Activated CD4-positive, alpha-beta memory T cell treated with anti-CD3 and anti-CD28 coated beads for 36 hours (primary cell): ENCODE measurements at regions not wholly inside any gene's neighbourhood (a gene's known extent, or its start where the extent isn't known, plus 50 kb on each side); places are given as distances from the start of the nearest gene placed in this dataset.

Experiments
- CTCF ChIA-PET: fragments of 350-600 bp; sonication (Branson Sonifier 250); formaldehyde crosslinking; loops from one replicate; lab custom pipeline; 2021; ENCODE audit warnings: antibody characterized with exemption, inconsistent platforms; lab: Charles Lee
- POLR2A ChIA-PET: fragments of 350-600 bp; sonication (Branson Sonifier 250); formaldehyde crosslinking; loops from one replicate; lab custom pipeline; 2021; ENCODE audit warnings: antibody characterized with exemption; lab: Charles Lee
- DNase-seq: peaks from one replicate; pipeline ENCODE4 v3.0.0-alpha.2; 2020
- H3K27ac Mint-ChIP-seq: one replicate; pipeline ENCODE4 v1.8.0; 2021; ENCODE audit warnings: mixed read lengths
- H3K27me3 Mint-ChIP-seq: one replicate; pipeline ENCODE4 v1.8.0; 2021; ENCODE audit warnings: mixed read lengths
- H3K36me3 Mint-ChIP-seq: one replicate; pipeline ENCODE4 v1.8.0; 2021; ENCODE audit warnings: mixed read lengths
- H3K4me1 Mint-ChIP-seq: one replicate; pipeline ENCODE4 v1.8.0; 2021; ENCODE audit warnings: low read depth, mixed read lengths
- H3K4me3 Mint-ChIP-seq: one replicate; pipeline ENCODE4 v1.8.0; 2021; ENCODE audit warnings: mild to moderate bottlenecking, mixed read lengths
- H3K9me3 Mint-ChIP-seq: one replicate; pipeline ENCODE4 v1.8.0; 2021; ENCODE audit warnings: mixed read lengths
- intact Hi-C: fragments of 100-400 bp; cut with micrococcal nuclease; formaldehyde crosslinking; loops from one replicate; pipeline ENCODE4 v1.15.1; 2023

DNA sequence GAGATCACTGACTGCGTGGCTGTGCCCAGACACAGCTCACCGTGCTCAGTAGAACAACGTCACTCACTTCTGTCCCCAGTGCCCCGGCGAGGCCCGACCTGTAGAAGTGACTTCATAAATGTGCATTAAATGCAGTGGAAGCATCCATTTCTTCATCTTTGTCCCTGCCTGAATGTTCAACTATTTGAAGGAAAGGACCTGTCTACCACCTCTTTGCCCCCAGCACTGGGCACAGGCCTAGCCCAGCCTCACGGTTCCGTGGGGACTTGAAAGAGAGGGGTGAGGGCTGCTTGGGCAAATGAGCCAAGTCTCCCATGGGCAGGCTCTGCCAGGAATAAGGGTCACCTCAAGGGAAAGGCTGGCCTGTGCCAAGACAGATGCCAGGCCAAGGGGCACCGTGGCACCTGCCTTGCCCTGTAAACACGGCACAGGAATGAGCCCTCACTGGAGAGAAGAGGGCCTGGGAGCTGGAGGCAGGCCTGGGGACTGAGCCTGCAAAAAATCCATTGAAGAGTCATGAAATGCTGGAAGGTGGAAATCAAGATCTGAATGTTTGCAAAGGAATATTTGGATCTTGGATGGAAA lies 845.3 kb downstream of the BRD1 start:
- Mint-ChIP-seq H3K9me3 (peaks cover 2% of the 10 kb centered on the region), H3K4me1 (no peaks in the 10 kb centered on the region), H3K4me3 (no peak overlapping the region), H3K27ac (no peak overlapping the region), H3K27me3 (peaks cover 5% of the 10 kb centered on the region), H3K36me3 (no peaks in the 10 kb centered on the region)
- POLR2A ChIA-PET: no interaction called here
- CTCF ChIA-PET: no interaction called here
- intact Hi-C loops: no loop called here
- DNase-seq: no peak

DNA sequence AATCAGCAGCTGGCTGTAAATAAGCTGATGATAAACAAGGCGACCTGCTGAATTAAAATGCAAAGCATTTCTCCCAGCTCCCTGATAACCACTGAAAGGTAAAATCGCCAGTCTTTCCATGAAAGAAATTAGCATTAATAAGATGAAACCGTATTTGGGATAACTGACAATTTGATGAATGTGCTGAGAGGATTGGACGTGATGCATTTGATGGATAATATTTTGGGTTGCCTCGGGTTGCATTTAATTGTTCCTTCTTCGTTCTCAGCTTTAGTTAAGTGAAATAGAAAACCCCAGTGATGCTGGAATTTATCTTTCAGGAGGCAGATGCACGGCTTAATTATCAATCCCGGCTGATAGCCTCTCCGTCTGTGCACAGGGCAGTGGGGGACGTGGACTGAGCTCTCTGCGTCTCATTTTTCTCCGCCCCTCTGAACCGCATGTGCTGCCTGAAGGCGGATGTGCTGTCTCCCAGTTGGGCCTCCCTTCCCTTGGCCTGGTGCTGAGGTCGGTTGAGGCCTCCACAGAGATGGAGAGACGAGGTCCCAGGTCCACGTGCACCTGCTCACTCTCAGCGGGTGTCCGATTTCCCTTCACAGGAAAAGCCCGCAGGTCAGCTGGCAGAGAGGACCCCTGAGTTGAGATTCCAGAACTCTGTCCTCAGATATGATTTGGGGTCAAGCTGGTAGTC lies 846.2 kb downstream of the BRD1 start:
- POLR2A ChIA-PET: no interaction called here
- peaks cover 7% of the 10 kb centered on the region for H3K27me3 Mint-ChIP-seq
- H3K4me3 Mint-ChIP-seq: no peak overlapping the region
- no peaks in the 10 kb centered on the region for H3K4me1 Mint-ChIP-seq
- no peak for DNase-seq
- intact Hi-C loops: no loop called here
- H3K36me3 Mint-ChIP-seq: no peaks in the 10 kb centered on the region
- CTCF ChIA-PET: no interaction called here
- H3K27ac Mint-ChIP-seq: no peak overlapping the region
- H3K9me3 Mint-ChIP-seq: peaks cover 2% of the 10 kb centered on the region

DNA sequence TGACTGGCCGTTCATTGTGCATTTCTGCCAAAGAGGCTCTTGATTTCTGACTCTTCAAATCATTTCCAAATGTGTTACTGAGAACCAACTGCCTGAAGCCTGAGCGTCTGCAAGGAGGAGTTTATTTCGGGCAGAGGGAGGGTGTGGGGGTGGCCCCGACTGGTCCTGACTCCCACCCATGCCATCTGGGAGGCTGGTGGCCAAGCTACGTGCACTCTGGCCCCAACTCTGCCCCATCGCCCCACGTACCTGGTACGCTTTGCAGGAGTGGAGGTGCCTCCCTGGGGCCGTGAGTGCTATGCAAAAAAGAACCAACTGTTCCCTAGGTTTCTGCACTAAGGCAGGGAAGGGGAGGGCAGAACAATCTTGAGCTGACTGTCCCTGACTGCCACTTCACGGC lies 846.8 kb downstream of the BRD1 start:
- ChIA-PET POLR2A (no interaction called here), CTCF (no interaction called here)
- intact Hi-C loops: no loop called here
- Mint-ChIP-seq H3K4me3 (no peak overlapping the region), H3K36me3 (no peaks in the 10 kb centered on the region), H3K27me3 (peaks cover 9% of the 10 kb centered on the region), H3K4me1 (no peaks in the 10 kb centered on the region), H3K9me3 (peaks cover 2% of the 10 kb centered on the region), H3K27ac (no peak overlapping the region)
- no peak for DNase-seq

DNA sequence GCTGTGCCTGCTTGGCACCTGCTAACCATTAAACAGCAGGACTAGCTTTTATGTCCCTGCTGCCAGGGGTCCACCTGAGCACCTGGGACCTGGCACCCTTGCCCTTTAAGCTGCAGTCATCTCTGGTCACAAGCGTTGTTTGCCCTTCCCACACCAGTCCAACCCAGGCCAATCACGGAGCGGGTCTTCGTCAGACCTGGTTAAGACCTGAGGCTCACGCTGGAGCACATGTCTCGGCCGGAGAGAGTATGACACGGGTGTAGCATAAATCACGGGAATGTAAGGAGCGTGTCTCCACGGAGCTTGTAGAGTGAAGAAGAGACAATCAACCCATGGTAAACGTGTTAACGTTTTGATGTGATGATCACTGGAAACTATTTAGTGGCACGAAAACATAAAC lies 847.3 kb downstream of the BRD1 start:
- H3K36me3 Mint-ChIP-seq: no peaks in the 10 kb centered on the region
- no peak overlapping the region for H3K27ac Mint-ChIP-seq
- ChIA-PET POLR2A (no interaction called here), CTCF (no interaction called here)
- no peak for DNase-seq
- peaks cover 2% of the 10 kb centered on the region for H3K9me3 Mint-ChIP-seq
- H3K4me3 Mint-ChIP-seq: no peak overlapping the region
- no peaks in the 10 kb centered on the region for H3K4me1 Mint-ChIP-seq
- intact Hi-C loops: no loop called here
- peaks cover 9% of the 10 kb centered on the region for H3K27me3 Mint-ChIP-seq

DNA sequence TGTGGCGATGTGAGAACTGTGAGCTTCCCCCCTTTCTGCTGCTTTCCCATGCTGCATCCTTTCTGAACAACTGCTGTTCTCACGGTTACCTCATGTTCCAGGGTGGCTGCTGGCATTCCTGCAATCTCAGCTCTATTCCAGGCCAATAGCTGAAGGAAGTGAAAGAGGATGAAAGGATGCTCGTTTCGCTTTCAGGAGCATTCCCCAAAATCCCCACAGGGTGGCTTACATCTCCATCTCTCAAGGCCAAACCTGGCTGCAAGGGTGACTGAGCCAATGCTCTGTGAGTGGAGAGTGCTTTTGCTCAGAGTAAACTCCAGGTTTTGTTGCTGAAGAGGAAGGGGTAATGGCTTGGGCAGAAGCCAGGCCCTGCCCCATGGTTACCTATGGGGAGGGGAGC lies 848.2 kb downstream of the BRD1 start:
- H3K36me3 Mint-ChIP-seq: no peaks in the 10 kb centered on the region
- H3K4me1 Mint-ChIP-seq: no peaks in the 10 kb centered on the region
- ChIA-PET CTCF (interaction anchor here (0.7 kb wide), 1 partner anchor 87 kb away, joined by 3 read pairs; no protein-coding TSS in a partner anchor), POLR2A (no interaction called here)
- DNase-seq: no peak
- H3K9me3 Mint-ChIP-seq: peaks cover 2% of the 10 kb centered on the region
- peaks cover 9% of the 10 kb centered on the region for H3K27me3 Mint-ChIP-seq
- intact Hi-C loops: no loop called here
- no peak overlapping the region for H3K27ac Mint-ChIP-seq
- no peak overlapping the region for H3K4me3 Mint-ChIP-seq

DNA sequence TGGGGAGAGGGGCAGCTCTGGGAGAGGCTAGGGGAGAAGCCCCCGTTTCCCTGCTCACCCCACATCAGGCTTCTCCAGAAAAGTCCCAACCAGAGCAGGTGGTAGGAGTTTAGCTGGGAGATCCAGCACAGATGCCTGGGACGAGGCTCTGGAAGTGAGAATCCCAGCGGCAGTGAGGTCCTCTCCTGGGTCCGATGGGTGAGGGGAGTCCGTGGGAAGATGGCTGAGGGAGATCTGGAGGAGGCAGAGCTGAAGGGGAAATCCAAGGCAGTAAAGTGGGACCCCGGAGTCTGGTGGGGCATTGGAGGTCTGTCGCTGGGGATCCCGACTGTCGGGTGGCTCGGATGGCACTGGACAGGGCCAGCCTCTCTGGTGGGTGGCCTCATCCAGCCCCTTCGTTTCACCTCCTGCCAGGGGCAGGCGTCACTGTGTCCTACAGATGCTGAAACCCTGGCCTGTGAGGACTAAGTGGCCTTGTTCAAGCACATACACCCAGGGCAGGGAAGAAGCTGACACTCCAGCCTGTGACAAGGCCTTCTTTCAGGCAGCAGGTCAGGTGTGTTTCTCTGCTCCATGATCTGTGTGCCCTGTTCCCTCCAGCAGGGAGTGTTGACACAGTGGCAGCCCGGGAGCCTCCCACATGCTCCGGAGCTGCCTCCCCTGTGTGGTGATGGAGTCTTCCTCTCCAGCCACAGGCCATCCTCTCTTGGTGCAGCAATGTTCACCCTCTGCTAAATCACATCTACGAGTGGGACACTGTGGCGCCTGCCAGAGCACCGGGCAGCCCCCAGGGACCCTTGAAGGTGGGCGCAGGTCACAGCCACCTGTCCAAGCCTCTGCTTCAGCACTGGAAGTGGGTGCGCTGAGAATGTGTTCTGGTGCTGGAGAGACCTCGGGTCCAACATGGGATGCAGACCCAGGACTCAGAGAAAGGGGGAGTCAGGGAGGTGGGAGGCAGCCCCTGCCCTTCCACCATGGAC lies 850.8 kb downstream of the BRD1 start:
- Mint-ChIP-seq H3K36me3 (no peaks in the 10 kb centered on the region), H3K27ac (no peak overlapping the region), H3K4me1 (no peaks in the 10 kb centered on the region), H3K9me3 (peaks cover 2% of the 10 kb centered on the region), H3K4me3 (no peak overlapping the region), H3K27me3 (peaks cover 11% of the 10 kb centered on the region)
- ChIA-PET CTCF (no interaction called here), POLR2A (no interaction called here)
- no peak for DNase-seq
- intact Hi-C loops: no loop called here

DNA sequence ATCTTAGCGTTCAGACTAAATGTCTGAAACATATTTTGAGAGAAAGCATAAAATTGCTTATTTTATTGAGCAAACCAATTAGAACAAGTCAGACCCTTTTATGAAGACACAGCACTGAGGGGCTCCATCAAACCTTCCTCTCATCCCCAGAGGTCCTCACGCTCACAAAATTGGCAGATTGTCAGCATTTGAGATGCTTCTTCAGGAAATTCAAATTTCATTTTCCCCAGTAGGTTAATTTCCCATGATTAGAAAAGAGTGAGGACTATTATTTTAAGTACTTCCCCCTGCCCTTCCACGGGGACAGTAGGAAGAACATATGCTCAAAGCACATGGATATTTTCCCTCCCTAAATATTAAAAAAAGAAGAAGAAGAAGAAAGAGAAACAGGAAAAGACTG lies 851.8 kb downstream of the BRD1 start:
- intact Hi-C loops: no loop called here
- ChIA-PET POLR2A (no interaction called here), CTCF (interaction anchor here (1.1 kb wide), 1 partner anchor 9 kb away, joined by 4 read pairs; no protein-coding TSS in a partner anchor)
- Mint-ChIP-seq H3K36me3 (no peaks in the 10 kb centered on the region), H3K4me1 (no peaks in the 10 kb centered on the region), H3K27me3 (peaks cover 15% of the 10 kb centered on the region), H3K4me3 (no peak overlapping the region), H3K9me3 (peaks cover 2% of the 10 kb centered on the region), H3K27ac (no peak overlapping the region)
- DNase-seq: no peak

DNA sequence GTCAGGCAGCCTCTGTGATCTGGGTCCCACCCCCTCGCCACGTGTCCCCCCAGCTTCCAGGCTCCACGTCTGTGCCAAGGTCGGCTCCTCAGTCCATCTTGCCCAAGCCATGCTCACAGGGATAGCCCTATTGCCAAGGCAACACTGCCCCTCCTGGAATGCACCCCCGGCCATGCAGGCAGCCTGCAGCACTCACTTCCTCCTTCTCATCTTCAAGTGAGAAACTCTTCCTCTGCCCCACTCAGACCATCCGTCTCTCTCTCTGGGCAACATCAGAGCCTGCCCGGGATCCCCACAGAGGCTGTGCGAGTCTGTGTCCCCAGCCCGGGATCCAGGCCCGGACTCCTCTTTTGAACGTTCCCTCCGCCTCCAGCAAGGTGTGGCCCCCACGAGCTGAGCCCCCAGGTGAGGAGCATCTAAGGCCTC lies 852.3 kb downstream of the BRD1 start:
- no peak for DNase-seq
- CTCF ChIA-PET: interaction anchor here (1.1 kb wide), 1 partner anchor 8 kb away, joined by 4 read pairs; no protein-coding TSS in a partner anchor
- intact Hi-C loops: no loop called here

DNA sequence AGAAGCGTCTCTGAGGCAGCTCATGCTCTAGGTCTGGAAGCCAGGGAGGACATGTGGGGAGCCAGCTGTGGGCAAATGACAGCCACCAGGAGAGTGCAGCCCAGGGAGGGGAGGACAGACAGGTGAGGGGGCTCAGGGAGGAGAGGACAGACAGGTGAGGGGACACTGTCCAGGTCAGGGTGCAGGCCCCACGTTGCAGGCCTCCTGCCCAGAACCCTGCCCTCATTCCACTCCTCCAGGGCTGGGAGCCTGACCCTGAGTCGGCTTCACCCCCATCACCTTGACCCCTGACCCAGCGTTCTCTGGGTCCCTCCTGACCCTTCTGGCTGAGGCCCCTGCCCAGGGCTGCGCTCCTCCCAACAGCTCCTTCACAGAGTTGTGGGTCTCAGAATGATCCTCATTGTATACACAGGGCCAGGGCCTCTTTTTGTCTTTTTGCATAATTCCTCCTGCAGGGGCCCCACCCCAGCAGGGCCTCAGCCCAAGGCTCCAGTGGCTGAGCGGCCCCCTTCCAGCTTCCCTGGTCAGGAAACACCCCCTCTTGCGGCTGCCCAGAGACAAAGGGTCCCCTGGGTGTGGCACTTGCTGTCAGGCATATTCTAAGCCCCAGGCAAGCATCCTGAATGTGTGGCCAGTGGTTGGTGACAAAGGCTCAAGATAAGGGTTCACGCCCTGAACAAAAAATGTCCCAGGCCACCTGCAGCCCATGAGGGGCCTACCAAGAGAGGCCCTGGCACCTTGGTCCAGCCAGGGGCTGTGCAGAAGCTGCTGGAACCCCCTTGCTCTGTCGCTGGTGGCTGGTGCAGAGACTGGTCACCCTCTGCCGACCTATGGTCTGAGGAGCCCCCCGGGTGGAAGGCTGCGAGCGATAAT lies 853.0 kb downstream of the BRD1 start:
- DNase-seq: no peak
- Mint-ChIP-seq H3K4me3 (no peak overlapping the region), H3K36me3 (no peaks in the 10 kb centered on the region), H3K9me3 (peaks cover 2% of the 10 kb centered on the region), H3K27me3 (peaks cover 15% of the 10 kb centered on the region), H3K27ac (no peak overlapping the region), H3K4me1 (no peaks in the 10 kb centered on the region)
- ChIA-PET POLR2A (no interaction called here), CTCF (no interaction called here)
- intact Hi-C loops: no loop called here

More for the DNA sequence above, 852.3 kb downstream of the BRD1 start:
- peaks cover 2% of the 10 kb centered on the region for H3K9me3 Mint-ChIP-seq
- no peaks in the 10 kb centered on the region for H3K36me3 Mint-ChIP-seq
- no peaks in the 10 kb centered on the region for H3K4me1 Mint-ChIP-seq
- no peak overlapping the region for H3K4me3 Mint-ChIP-seq
- H3K27ac Mint-ChIP-seq: no peak overlapping the region
- POLR2A ChIA-PET: no interaction called here
- peaks cover 15% of the 10 kb centered on the region for H3K27me3 Mint-ChIP-seq

DNA sequence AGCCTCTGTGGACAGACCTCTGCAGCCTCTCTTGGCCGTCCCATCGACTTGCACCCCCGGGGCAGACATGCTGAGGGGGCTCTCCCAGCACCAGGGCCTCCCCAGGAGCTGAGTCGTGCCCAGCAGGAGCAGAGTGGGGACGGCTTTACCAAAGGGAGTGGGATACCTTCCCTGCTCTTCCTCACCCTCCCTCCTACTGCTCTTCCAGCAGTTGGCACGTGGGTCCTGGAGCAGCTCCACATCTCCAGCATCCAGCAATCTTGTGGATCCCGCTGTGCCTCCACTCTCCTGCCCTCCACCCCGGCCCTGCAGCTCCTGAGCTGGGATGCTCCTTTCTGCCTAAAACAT lies 854.0 kb downstream of the BRD1 start:
- Mint-ChIP-seq H3K4me3 (no peak overlapping the region), H3K9me3 (no peaks in the 10 kb centered on the region), H3K27me3 (peaks cover 15% of the 10 kb centered on the region), H3K4me1 (no peaks in the 10 kb centered on the region), H3K36me3 (no peaks in the 10 kb centered on the region), H3K27ac (no peak overlapping the region)
- POLR2A ChIA-PET: no interaction called here
- DNase-seq: no peak
- CTCF ChIA-PET: no interaction called here
- intact Hi-C loops: no loop called here

DNA sequence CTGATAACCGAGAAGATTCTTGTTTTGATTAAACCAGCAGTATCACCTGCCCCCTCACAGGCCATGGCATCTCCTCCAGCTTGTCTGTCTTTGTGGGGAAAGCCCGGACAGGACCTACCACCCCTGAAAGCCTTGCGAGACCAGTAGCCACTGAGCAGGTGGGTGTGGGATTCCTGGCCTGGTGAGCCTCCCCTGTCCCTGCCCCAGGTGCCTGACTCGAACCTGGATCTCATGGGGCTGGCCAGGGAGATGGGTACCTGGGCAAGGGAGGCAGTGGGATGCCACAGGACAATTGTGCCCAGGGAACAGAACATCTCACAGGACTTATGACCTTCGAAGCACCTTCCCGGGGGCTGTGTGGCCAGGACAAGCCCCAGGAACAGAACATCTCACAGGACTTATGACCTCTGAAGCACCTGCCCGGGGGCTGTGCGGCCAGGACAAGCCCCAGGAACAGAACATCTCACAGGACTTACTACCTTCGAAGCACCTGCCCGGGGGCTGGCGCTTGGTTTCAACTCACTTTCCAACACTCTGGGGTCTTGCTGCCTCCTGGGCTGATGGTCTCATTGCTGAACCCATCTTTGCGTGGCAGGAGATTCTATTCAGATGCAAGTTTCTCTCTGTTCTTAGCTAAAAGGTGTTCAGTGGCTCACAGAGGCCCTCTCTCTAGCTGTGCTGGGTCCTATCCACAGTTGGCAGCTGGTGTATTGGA lies 854.5 kb downstream of the BRD1 start:
- ChIA-PET POLR2A (no interaction called here), CTCF (no interaction called here)
- Mint-ChIP-seq H3K9me3 (no peaks in the 10 kb centered on the region), H3K36me3 (no peaks in the 10 kb centered on the region), H3K4me1 (no peaks in the 10 kb centered on the region), H3K27ac (no peak overlapping the region), H3K4me3 (no peak overlapping the region), H3K27me3 (peaks cover 10% of the 10 kb centered on the region)
- intact Hi-C loops: no loop called here
- no peak for DNase-seq
